Astrocyte (in vitro differentiated cells and primary cell): ENCODE measurements at regions not wholly inside any gene's neighbourhood (a gene's known extent, or its start where the extent isn't known, plus 50 kb on each side); places are given as distances from the start of the nearest gene placed in this dataset.

Experiments
- DNase-seq: peaks from one replicate; pipeline ENCODE4 v3.0.0-alpha.2; 2010; ENCODE audit warnings: low read depth
- FAIRE-seq: peaks from 2 replicates; lab custom pipeline; 2011; peaks lifted over from hg19 to GRCh38; lab: Jason Lieb, UNC
- H2AFZ ChIP-seq: 2 replicates; pipeline ENCODE4 v1.6.0; 2012; ENCODE audit warnings: low read depth, low read length, inconsistent platforms
- H3K27ac ChIP-seq: 2 replicates; pipeline ENCODE4 v1.5.1; 2011; ENCODE audit warnings: low read depth, low read length, inconsistent platforms
- H3K27me3 ChIP-seq: 2 replicates; pipeline ENCODE4 v1.6.0; 2011; ENCODE audit warnings: low read length, inconsistent platforms; ENCODE audit not compliant: insufficient read depth
- H3K36me3 ChIP-seq: 2 replicates; pipeline ENCODE4 v1.5.1; 2011; ENCODE audit warnings: low read length, inconsistent platforms; ENCODE audit not compliant: insufficient read depth
- H3K4me1 ChIP-seq: 2 replicates; pipeline ENCODE4 v1.5.1; 2011; ENCODE audit warnings: low read length, inconsistent platforms; ENCODE audit not compliant: insufficient read depth
- H3K4me2 ChIP-seq: 2 replicates; pipeline ENCODE4 v1.6.0; 2012; ENCODE audit warnings: low read length, inconsistent platforms
- H3K4me3 ChIP-seq: 2 replicates; pipeline ENCODE4 v1.5.1; 2011; ENCODE audit warnings: low read depth, mild to moderate bottlenecking, low read length, inconsistent platforms; ENCODE audit not compliant: insufficient read depth
- H3K79me2 ChIP-seq: 2 replicates; pipeline ENCODE4 v1.6.0; 2012; ENCODE audit warnings: mild to moderate bottlenecking, low read length, inconsistent platforms; ENCODE audit not compliant: insufficient read depth
- H3K9ac ChIP-seq: 2 replicates; pipeline ENCODE4 v1.6.0; 2012; ENCODE audit warnings: mild to moderate bottlenecking, low read length, inconsistent platforms
- H3K9me3 ChIP-seq: 2 replicates; pipeline ENCODE4 v1.5.1; 2012; ENCODE audit warnings: low read depth, mild to moderate bottlenecking, low read length, inconsistent platforms; ENCODE audit not compliant: insufficient read depth
- H4K20me1 ChIP-seq: 2 replicates; pipeline ENCODE4 v1.6.0; 2012; ENCODE audit warnings: low read length, inconsistent platforms; ENCODE audit not compliant: insufficient read depth
- H3K27ac Mint-ChIP-seq: one replicate; pipeline ENCODE4 v1.8.0; 2021; ENCODE audit warnings: mild to moderate bottlenecking, mixed read lengths; ENCODE audit not compliant: unreplicated experiment
- H3K27me3 Mint-ChIP-seq: one replicate; pipeline ENCODE4 v1.8.0; 2021; ENCODE audit warnings: low read depth, mixed read lengths; ENCODE audit not compliant: unreplicated experiment
- H3K36me3 Mint-ChIP-seq: one replicate; pipeline ENCODE4 v1.8.0; 2021; ENCODE audit warnings: low read depth, mixed read lengths; ENCODE audit not compliant: unreplicated experiment
- H3K4me1 Mint-ChIP-seq: one replicate; pipeline ENCODE4 v1.8.0; 2021; ENCODE audit warnings: low read depth, mixed read lengths; ENCODE audit not compliant: unreplicated experiment
- H3K4me3 Mint-ChIP-seq: one replicate; pipeline ENCODE4 v1.8.0; 2021; ENCODE audit warnings: mild to moderate bottlenecking, moderate library complexity, mixed read lengths; ENCODE audit not compliant: unreplicated experiment
- H3K9me3 Mint-ChIP-seq: one replicate; pipeline ENCODE4 v1.8.0; 2021; ENCODE audit warnings: mild to moderate bottlenecking, mixed read lengths; ENCODE audit not compliant: unreplicated experiment
- EZH2 ChIP-seq: IDR thresholded peaks from 2 replicates; pipeline ENCODE4 v1.6.1; 2012; ENCODE audit warnings: mild to moderate bottlenecking, low read length, inconsistent platforms; ENCODE audit not compliant: insufficient read depth
- TF ChIP-seq, protein P1 (sequence below): IDR thresholded peaks from 2 replicates; pipeline ENCODE4 v1.5.1; 2011; ENCODE audit warnings: low read depth, mild to moderate bottlenecking, inconsistent platforms, low read length, moderate library complexity; ENCODE audit not compliant: insufficient read depth

DNA sequence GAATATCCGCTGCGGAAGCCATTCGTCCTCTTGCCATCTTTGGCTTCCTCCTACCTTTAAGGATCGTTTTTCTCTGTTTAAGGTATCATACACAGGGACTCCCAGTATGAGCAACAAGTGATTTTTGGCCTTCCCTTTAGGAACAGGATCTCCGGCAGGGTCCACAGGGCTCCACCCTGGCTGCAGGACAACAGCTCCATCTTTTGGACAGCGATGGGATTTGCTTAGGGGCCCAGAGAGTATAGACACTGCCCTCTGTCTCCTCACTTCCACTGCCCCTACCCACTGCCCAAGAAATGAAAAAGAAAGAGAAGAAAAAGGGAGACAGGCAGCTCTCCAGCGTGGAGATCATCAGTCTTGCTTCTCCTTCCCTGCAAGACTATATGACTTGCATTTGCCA lies 224.5 kb downstream of the UXS1 start:
- Mint-ChIP-seq H3K4me1 (no peaks in the 10 kb centered on the region), H3K9me3 (peaks cover 4% of the 10 kb centered on the region), H3K4me3 (no peak overlapping the region), H3K27me3 (peaks cover 19% of the 10 kb centered on the region), H3K36me3 (peaks cover 3% of the 10 kb centered on the region), H3K27ac (no peak overlapping the region)
- H3K36me3 ChIP-seq: no peaks in the 10 kb centered on the region
- H4K20me1 ChIP-seq: no peaks in the 10 kb centered on the region
- FAIRE-seq: no peak
- H2AFZ ChIP-seq: no peak overlapping the region
- H3K27me3 ChIP-seq: peaks cover 5% of the 10 kb centered on the region
- H3K27ac ChIP-seq: no peak overlapping the region
- H3K4me1 ChIP-seq: no peaks in the 10 kb centered on the region
- TF ChIP-seq EZH2: no peak
- TF ChIP-seq, protein P1, sequence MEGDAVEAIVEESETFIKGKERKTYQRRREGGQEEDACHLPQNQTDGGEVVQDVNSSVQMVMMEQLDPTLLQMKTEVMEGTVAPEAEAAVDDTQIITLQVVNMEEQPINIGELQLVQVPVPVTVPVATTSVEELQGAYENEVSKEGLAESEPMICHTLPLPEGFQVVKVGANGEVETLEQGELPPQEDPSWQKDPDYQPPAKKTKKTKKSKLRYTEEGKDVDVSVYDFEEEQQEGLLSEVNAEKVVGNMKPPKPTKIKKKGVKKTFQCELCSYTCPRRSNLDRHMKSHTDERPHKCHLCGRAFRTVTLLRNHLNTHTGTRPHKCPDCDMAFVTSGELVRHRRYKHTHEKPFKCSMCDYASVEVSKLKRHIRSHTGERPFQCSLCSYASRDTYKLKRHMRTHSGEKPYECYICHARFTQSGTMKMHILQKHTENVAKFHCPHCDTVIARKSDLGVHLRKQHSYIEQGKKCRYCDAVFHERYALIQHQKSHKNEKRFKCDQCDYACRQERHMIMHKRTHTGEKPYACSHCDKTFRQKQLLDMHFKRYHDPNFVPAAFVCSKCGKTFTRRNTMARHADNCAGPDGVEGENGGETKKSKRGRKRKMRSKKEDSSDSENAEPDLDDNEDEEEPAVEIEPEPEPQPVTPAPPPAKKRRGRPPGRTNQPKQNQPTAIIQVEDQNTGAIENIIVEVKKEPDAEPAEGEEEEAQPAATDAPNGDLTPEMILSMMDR: no peak
- no peak overlapping the region for H3K4me2 ChIP-seq
- no peak for DNase-seq
- no peaks in the 10 kb centered on the region for H3K79me2 ChIP-seq
- H3K9me3 ChIP-seq: peaks cover 3% of the 10 kb centered on the region
- no peak overlapping the region for H3K4me3 ChIP-seq
- H3K9ac ChIP-seq: no peak overlapping the region

- no peak overlapping the region for H3K4me2 ChIP-seq
- H3K27ac ChIP-seq: no peak overlapping the region
- DNase-seq (no peak), FAIRE-seq (no peak)
- peaks cover 6% of the 10 kb centered on the region for H3K4me1 Mint-ChIP-seq
- H4K20me1 ChIP-seq: no peaks in the 10 kb centered on the region
- H3K4me3 Mint-ChIP-seq: no peak overlapping the region
- no peak overlapping the region for H3K9ac ChIP-seq
- no peak overlapping the region for H2AFZ ChIP-seq
- H3K36me3 ChIP-seq: no peaks in the 10 kb centered on the region
- peaks cover 13% of the 10 kb centered on the region for H3K27me3 Mint-ChIP-seq
- no peak overlapping the region for H3K27ac Mint-ChIP-seq
- H3K79me2 ChIP-seq: no peaks in the 10 kb centered on the region
- no peaks in the 10 kb centered on the region for H3K36me3 Mint-ChIP-seq
- H3K4me3 ChIP-seq: no peak overlapping the region
- TF ChIP-seq, protein P1: no peak
- no peak for TF ChIP-seq EZH2
- peaks cover 3% of the 10 kb centered on the region for H3K27me3 ChIP-seq
- H3K9me3 Mint-ChIP-seq: peaks cover 11% of the 10 kb centered on the region
- no peaks in the 10 kb centered on the region for H3K4me1 ChIP-seq
- H3K9me3 ChIP-seq: no peaks in the 10 kb centered on the region
These were observed 217.5 kb downstream of the NCK2 start for GRCh38 chr2:105962221-105962620.

- Histone ChIP-seq H3K9me3 (no peaks in the 10 kb centered on the region), H3K9ac (no peak overlapping the region), H3K36me3 (no peaks in the 10 kb centered on the region), H3K27ac (no peak overlapping the region), H3K4me3 (no peak overlapping the region), H2AFZ (no peak overlapping the region), H4K20me1 (no peaks in the 10 kb centered on the region), H3K79me2 (no peaks in the 10 kb centered on the region), H3K4me2 (no peak overlapping the region), H3K4me1 (no peaks in the 10 kb centered on the region), H3K27me3 (peaks cover 3% of the 10 kb centered on the region)
- no peak for FAIRE-seq
- peaks cover 6% of the 10 kb centered on the region for H3K4me1 Mint-ChIP-seq
- DNase-seq: no peak
- no peak overlapping the region for H3K27ac Mint-ChIP-seq
- peaks cover 13% of the 10 kb centered on the region for H3K27me3 Mint-ChIP-seq
- no peak overlapping the region for H3K4me3 Mint-ChIP-seq
- no peaks in the 10 kb centered on the region for H3K36me3 Mint-ChIP-seq
- H3K9me3 Mint-ChIP-seq: peaks cover 11% of the 10 kb centered on the region
- TF ChIP-seq, protein P1: no peak
- TF ChIP-seq EZH2: no peak
These were observed 217.0 kb downstream of the NCK2 start for GRCh38 chr2:105961599-105962146.
